ENCODE measurements at regions not wholly inside any gene's neighbourhood (a gene's known extent, or its start where the extent isn't known, plus 50 kb on each side); places are given as distances from the start of the nearest gene placed in this dataset.

DNA sequence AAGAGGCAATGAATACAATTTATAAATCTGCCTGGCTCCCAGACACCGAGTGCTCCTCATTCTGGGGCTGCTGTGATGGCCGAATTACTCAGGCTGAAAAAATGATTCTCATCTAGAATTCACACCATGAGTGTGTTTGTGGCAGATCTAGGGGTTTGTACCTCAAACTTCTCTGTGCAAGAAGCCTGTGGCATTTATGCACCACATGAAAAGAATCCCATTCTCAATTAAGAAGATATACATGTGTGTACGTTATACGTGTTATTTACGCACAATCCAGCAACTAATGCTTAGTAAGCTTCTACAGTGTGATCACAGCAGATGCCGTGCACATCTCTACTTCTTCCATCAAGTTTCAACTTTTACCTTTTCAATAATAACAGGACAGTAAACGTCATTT, 476.8 kb downstream of the SHQ1 start:
- no peaks in the 10 kb centered on the region for H3K9me3 Mint-ChIP-seq
- H3K4me1 Mint-ChIP-seq (ENCODE audit: low read depth): peaks cover 12% of the 10 kb centered on the region
- H3K36me3 Mint-ChIP-seq (ENCODE audit: low read depth): peaks cover 3% of the 10 kb centered on the region
- H3K27me3 Mint-ChIP-seq (ENCODE audit: low read depth): no peaks in the 10 kb centered on the region
- no peak overlapping the region for H3K4me3 Mint-ChIP-seq
- H3K27ac Mint-ChIP-seq: no peak overlapping the region

- Mint-ChIP-seq H3K4me3 (no peak overlapping the region), H3K27me3 (ENCODE audit: low read depth) (no peaks in the 10 kb centered on the region), H3K27ac (no peak overlapping the region), H3K4me1 (ENCODE audit: low read depth) (peaks cover 12% of the 10 kb centered on the region), H3K36me3 (ENCODE audit: low read depth) (peaks cover 2% of the 10 kb centered on the region), H3K9me3 (no peaks in the 10 kb centered on the region)
Observed at GRCh38 chr3:72370947-72371346, 477.3 kb downstream of the SHQ1 start.

DNA sequence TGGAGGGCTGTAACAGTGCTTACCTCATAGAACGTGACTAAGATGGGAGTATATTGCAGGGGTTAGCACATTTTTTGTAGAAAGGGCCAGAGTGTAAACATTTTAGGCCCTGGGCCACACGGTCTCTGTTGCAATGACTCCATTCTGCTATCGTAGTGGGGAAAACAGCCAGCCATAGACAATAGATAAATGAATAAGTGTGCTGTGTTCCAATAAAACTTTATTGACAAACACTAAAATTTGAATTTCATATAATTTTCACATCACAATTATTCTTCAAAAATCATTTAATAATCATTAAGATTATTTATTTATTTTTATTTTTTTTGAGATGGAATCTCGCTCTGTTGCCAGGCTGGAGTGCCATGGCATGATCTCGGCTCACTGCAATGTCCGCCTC, 478.6 kb downstream of the SHQ1 start:
- Mint-ChIP-seq H3K4me3 (no peak overlapping the region), H3K36me3 (ENCODE audit: low read depth) (peaks cover 2% of the 10 kb centered on the region), H3K4me1 (ENCODE audit: low read depth) (peaks cover 5% of the 10 kb centered on the region), H3K27ac (no peak overlapping the region), H3K27me3 (ENCODE audit: low read depth) (no peaks in the 10 kb centered on the region), H3K9me3 (no peaks in the 10 kb centered on the region)

DNA sequence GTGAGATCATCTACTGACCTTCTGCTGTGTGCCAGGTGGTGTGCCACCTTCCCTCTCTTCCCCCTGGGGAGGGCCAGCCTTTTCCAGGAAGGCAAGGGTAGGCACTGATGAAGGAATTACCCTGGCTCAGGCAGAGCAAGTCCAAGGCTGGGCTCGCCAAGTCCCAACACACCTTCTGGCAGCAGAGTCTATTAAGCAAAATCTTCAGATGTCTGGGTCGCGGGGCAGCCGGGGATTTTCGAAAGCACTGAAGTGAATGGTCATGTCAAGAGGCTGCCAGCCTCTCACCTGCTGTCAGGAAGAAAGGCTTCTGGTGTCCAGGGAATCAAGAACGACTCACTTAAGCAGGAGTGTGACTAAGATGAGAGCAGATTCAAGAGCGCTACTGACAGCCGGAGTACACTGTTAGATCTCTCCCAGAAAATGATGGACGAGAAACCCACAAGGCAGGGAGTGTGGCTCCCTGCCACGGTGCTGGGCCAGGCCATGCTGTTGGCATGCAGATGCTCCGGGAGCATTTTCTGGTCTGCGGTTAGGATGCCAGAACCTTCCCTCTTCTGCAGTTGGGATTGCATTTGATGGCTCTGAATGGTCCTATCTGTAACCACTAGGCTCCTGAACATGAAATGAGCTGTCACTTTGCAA, 479.8 kb downstream of the SHQ1 start:
- no peaks in the 10 kb centered on the region for H3K36me3 Mint-ChIP-seq (ENCODE audit: low read depth)
- no peaks in the 10 kb centered on the region for H3K9me3 Mint-ChIP-seq
- no peak overlapping the region for H3K27ac Mint-ChIP-seq
- H3K27me3 Mint-ChIP-seq (ENCODE audit: low read depth): no peaks in the 10 kb centered on the region
- no peak overlapping the region for H3K4me3 Mint-ChIP-seq
- H3K4me1 Mint-ChIP-seq (ENCODE audit: low read depth): peaks cover 5% of the 10 kb centered on the region

DNA sequence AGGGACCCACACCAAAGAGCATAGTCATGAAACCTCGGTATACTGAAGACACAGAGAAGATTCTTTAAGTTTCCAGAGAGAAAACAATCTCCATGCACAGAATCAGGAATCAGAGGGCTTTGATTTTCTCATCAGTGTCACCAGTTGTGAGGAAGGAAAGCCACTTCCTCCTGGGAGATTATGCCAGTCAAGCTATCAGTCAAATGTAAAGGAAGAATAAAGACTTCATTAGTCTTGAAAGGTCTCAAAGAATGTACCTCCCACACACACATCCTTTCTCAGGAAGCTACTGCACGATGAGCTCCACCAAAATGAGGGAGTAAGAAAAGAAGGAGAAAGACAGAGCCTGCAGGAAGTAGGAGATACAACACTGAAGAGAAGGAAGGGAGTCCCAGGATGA, 486.3 kb downstream of the SHQ1 start:
- Mint-ChIP-seq H3K27ac (no peak overlapping the region), H3K4me3 (no peak overlapping the region)

GRCh38 chr3:72359743-72360142, 488.5 kb downstream of the SHQ1 start:
- Mint-ChIP-seq H3K9me3 (peaks cover 7% of the 10 kb centered on the region), H3K27me3 (ENCODE audit: low read depth) (no peaks in the 10 kb centered on the region), H3K36me3 (ENCODE audit: low read depth) (peaks cover 1% of the 10 kb centered on the region)

More for the DNA sequence above, 486.3 kb downstream of the SHQ1 start:
- peaks cover 7% of the 10 kb centered on the region for H3K9me3 Mint-ChIP-seq
- peaks cover 1% of the 10 kb centered on the region for H3K36me3 Mint-ChIP-seq (ENCODE audit: low read depth)
- H3K27me3 Mint-ChIP-seq (ENCODE audit: low read depth): no peaks in the 10 kb centered on the region
- peaks cover 2% of the 10 kb centered on the region for H3K4me1 Mint-ChIP-seq (ENCODE audit: low read depth)

DNA sequence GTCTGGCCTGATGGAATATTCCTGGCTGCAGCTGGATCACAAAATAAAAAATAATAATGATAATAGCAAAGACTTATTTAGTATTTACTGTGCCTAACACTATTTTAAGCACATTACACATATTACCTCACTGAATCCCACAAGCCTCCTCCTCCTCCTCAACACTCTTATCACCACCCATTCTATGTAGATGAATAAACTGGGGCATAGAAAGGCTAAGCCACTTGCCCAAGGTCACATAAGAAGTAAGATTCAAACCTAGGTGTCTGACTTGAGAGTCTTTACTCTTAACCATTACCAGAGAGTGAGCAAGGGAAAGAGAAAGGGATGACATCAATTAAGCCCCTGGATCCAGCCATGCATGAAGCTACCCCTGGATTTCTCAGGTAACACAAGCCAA, 493.1 kb downstream of the SHQ1 start:
- Mint-ChIP-seq H3K27me3 (ENCODE audit: low read depth) (no peaks in the 10 kb centered on the region), H3K27ac (no peak overlapping the region), H3K9me3 (peaks cover 3% of the 10 kb centered on the region), H3K4me1 (ENCODE audit: low read depth) (peaks cover 2% of the 10 kb centered on the region), H3K36me3 (ENCODE audit: low read depth) (no peaks in the 10 kb centered on the region), H3K4me3 (no peak overlapping the region)

More at GRCh38 chr3:72359743-72360142, 488.5 kb downstream of the SHQ1 start:
- H3K4me1 Mint-ChIP-seq (ENCODE audit: low read depth): peaks cover 4% of the 10 kb centered on the region
- H3K27ac Mint-ChIP-seq: no peak overlapping the region
- H3K4me3 Mint-ChIP-seq: no peak overlapping the region

DNA sequence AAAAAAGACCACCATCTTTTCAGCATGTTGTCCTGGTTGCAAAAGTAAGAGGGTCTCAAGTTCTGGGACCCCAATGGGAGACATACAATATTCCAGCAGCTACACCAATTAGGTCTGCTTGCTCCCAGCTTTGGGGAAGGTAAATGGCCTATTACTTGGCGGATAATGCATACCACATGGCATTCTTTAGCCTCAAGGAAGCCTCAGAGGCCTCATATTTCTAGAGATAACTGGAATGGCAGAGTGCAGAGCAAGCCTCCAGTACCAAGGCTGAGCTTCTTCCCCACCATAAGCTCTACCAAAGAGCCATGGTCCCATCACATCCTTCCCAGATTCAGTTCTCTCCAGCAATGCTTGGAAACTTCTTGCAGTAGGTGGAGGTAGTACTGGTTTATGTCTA, 493.8 kb downstream of the SHQ1 start:
- Mint-ChIP-seq H3K36me3 (ENCODE audit: low read depth) (no peaks in the 10 kb centered on the region), H3K9me3 (peaks cover 3% of the 10 kb centered on the region), H3K27ac (no peak overlapping the region), H3K4me1 (ENCODE audit: low read depth) (peaks cover 2% of the 10 kb centered on the region), H3K27me3 (ENCODE audit: low read depth) (no peaks in the 10 kb centered on the region), H3K4me3 (no peak overlapping the region)

DNA sequence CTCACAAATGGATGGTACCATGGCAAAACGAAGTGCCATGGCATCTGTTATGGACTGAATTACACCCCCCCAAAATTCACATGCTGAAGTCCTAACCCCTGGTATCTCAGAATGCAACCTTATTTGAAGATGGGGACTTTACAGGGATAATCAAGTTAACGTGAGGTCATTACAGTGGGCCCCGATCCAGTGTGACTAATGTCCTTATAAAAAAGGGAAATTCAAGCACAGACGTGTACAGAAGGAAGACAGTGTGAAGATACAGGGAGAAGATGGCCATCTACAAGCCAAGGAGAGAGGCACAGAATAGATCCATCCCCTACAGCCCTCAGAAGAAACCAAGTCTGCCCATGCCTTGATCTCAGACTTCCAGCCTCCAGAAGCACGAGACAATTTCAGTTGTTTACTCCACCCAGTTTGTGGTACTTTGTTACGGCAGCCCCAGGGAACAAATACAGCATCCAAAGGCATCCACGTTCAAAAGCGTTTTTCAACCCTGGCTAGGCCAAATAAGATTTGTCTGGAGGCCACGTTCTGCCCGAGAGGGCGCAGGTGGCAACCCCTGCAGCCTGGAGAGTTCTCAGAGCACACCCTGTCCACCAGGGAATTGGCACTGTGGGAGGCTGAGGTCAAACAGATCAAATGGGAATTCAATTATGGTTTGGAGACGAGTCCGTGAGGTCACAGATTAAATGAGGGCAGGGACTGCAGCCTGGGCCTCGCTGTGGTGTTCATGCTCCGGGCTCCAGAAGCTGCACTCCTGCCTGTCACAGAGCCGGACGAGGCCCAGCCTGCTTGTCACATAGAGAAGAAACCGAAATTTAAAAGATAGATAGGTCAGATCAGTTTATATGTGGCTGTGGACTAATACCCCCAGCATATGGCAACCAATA, 494.8 kb downstream of the SHQ1 start:
- no peak overlapping the region for H3K4me3 Mint-ChIP-seq
- peaks cover 6% of the 10 kb centered on the region for H3K4me1 Mint-ChIP-seq (ENCODE audit: low read depth)
- H3K27ac Mint-ChIP-seq: no peak overlapping the region
- no peaks in the 10 kb centered on the region for H3K9me3 Mint-ChIP-seq
- no peaks in the 10 kb centered on the region for H3K36me3 Mint-ChIP-seq (ENCODE audit: low read depth)
- H3K27me3 Mint-ChIP-seq (ENCODE audit: low read depth): no peaks in the 10 kb centered on the region

DNA sequence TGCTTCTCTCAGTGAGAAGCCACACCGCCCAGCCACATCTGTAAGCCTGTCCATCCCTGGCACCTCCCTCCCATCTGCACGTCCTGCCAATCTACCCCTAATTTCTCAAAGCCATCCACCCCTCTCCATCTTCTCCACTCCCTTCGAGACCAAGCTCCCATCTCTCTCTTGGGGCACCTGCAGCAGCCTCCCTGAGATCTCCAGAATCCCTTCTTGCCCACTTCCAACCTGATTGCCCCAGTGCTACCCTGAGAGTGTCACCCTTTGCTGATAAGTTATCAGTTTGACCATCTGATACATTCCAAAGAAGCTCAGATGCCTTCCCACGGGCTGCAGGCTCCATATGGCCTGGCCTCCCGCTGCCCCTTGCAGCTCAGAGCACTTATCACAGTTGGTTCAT, 496.1 kb downstream of the SHQ1 start:
- Mint-ChIP-seq H3K4me1 (ENCODE audit: low read depth) (peaks cover 12% of the 10 kb centered on the region), H3K9me3 (no peaks in the 10 kb centered on the region), H3K27me3 (ENCODE audit: low read depth) (no peaks in the 10 kb centered on the region), H3K36me3 (ENCODE audit: low read depth) (no peaks in the 10 kb centered on the region), H3K4me3 (no peak overlapping the region), H3K27ac (no peak overlapping the region)

DNA sequence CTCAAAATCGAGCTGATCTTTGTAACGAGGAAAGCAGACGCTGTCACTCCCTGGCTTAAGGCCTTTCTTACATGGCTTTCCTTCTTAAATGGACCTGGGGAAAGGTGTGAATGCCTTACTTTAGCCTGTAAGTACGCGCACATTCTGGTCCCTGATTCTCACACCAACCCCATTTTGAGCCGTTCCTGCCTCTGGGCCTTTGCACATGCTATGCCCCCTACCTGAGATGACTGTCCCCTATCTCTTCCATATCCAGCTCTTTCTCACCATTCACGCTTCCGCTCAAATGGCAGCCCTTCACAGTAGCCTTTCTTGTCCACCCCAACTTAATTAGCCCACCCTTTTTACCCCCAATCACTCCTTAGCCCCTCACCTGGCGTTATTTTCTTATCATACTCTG, 496.7 kb downstream of the SHQ1 start:
- no peaks in the 10 kb centered on the region for H3K36me3 Mint-ChIP-seq (ENCODE audit: low read depth)

GRCh38 chr3:72350761-72351505, 497.3 kb downstream of the SHQ1 start:
- peaks cover 24% of the 10 kb centered on the region for H3K4me1 Mint-ChIP-seq (ENCODE audit: low read depth)
- H3K27ac Mint-ChIP-seq: no peak overlapping the region
- no peaks in the 10 kb centered on the region for H3K9me3 Mint-ChIP-seq
- H3K4me3 Mint-ChIP-seq: no peak overlapping the region
- no peaks in the 10 kb centered on the region for H3K36me3 Mint-ChIP-seq (ENCODE audit: low read depth)
- H3K27me3 Mint-ChIP-seq (ENCODE audit: low read depth): no peaks in the 10 kb centered on the region

More for the DNA sequence above, 496.7 kb downstream of the SHQ1 start:
- H3K4me1 Mint-ChIP-seq (ENCODE audit: low read depth): peaks cover 18% of the 10 kb centered on the region
- H3K27ac Mint-ChIP-seq: no peak overlapping the region
- H3K9me3 Mint-ChIP-seq: no peaks in the 10 kb centered on the region
- H3K27me3 Mint-ChIP-seq (ENCODE audit: low read depth): no peaks in the 10 kb centered on the region
- no peak overlapping the region for H3K4me3 Mint-ChIP-seq

GRCh38 chr3:72348357-72348756, 499.9 kb downstream of the SHQ1 start:
- H3K9me3 Mint-ChIP-seq: no peaks in the 10 kb centered on the region
- H3K36me3 Mint-ChIP-seq (ENCODE audit: low read depth): peaks cover 2% of the 10 kb centered on the region
- no peak overlapping the region for H3K4me3 Mint-ChIP-seq
- peaks cover 45% of the 10 kb centered on the region for H3K4me1 Mint-ChIP-seq (ENCODE audit: low read depth)
- H3K27me3 Mint-ChIP-seq (ENCODE audit: low read depth): no peaks in the 10 kb centered on the region
- no peak overlapping the region for H3K27ac Mint-ChIP-seq

- Mint-ChIP-seq H3K36me3 (ENCODE audit: low read depth) (peaks cover 2% of the 10 kb centered on the region), H3K27me3 (ENCODE audit: low read depth) (no peaks in the 10 kb centered on the region), H3K4me3 (no peak overlapping the region), H3K4me1 (ENCODE audit: low read depth) (peaks cover 50% of the 10 kb centered on the region), H3K9me3 (no peaks in the 10 kb centered on the region), H3K27ac (no peak overlapping the region)
Observed at GRCh38 chr3:72347819-72348319, 500.4 kb downstream of the SHQ1 start.
